Stimulated activated CD4-positive, alpha-beta T cell treated with anti-CD3 and anti-CD28 coated beads, Interleukin-1b, Interleukin-23, amount 100 ng/mL, for 1 hour (primary cell): ENCODE measurements at regions not wholly inside any gene's neighbourhood (a gene's known extent, or its start where the extent isn't known, plus 50 kb on each side); places are given as distances from the start of the nearest gene placed in this dataset.
"Not testable (repeated sequence)": the region's sequence is repeated elsewhere in the genome, so short reads cannot be mapped to it uniquely, and the experiment has no call there.

Experiments
- DNase-seq, 2 donors: peaks; one replicate each; pipeline ENCODE4 v3.0.0-alpha.2; 2020; ENCODE audit warnings: low read depth in 2 of 2

DNA sequence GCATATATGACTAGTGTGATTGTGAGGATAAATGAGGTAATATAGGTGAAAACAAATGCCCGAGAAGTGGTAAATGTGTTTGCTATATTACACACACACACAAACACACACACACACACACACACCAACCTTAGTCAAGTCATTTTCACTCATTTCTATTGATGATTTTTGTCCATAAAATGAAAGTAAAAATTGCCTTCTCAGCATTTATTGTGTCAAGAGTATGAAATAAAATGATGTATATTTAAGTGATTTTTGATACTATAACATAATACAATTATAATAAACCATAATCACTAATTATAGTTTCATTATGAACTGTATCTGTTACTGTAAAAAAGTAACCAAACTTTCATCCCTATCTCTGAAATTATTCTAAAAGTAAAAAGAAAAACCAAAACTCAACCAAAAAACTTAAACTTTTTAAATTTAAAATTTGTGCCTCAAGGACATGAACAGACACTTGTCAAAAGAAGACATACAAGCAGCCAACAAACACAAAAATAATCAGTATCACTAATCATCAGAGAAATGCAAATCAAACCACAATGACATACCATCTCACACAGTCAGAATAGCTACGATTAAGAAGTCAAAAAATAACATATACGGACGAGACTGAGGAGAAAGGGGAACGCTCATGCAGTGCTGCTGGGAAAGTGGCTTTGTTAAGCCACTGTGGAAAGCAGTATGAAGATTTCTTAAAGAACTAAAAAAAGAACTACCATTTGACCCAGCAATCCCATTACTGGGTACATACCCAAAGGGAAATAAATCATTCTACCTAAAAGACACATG lies 601.0 kb downstream of the TMA16 start:
- DNase-seq: no peak

DNA sequence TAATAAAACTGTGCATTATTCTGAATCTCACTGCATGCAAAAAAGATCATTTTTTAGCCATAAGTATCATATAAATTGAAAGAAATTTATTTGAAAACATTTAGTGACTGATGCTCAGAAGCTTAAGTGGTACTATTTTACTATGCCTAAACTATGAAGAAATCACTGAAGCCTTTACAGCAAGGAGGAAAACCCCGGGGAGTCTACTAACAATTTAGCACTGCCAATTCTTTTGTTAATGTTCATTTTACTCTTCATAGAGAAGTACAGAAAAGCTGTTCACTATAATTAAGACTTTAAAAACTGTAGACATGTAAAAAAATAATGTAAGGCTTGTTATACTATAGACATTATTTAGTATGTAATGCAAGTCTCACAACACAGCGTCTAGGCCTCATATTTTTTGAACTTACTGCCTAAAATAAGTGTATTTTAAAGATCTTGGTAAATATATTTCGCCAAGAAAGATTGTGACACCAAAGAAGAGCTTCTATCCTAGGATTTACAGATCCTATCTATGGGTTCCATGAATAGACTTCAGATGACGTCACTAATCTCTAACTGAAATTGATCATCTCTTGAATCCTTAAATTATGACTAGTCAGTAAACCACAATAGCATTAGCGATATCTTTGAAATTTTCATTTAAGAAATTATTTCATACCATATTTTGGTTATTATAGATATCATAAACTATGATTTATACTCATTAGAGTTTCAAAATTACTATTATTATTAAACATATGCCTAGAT lies 602.5 kb downstream of the TMA16 start:
- DNase-seq: no peak

DNA sequence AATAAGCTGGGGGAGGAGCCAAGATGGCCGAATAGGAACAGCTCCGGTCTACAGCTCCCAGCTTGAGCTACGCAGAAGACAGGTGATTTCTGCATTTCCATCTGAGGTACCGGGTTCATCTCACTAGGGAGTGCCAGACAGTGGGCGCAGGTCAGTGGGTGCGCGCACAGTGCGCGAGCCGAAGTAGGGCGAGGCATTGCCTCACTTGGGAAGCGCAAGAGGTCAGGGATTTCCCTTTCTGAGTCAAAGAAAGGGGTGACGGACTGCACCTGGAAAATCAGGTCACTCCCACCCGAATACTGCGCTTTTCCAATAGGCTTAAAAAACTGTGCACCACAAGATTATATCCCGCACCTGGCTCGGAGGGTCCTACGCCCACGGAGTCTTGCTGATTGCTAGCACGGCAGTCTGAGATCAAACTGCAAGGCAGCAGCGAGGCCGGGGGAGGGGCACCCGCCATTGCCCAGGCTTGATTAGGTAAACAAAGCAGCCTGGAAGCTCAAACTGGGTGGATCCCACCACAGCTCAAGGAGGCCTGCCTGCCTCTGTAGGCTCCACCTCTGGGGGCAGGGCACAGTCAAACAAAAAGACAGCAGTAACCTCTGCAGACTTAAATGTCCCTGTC lies 606.4 kb downstream of the TMA16 start:
- DNase-seq: not testable (repeated sequence)

DNA sequence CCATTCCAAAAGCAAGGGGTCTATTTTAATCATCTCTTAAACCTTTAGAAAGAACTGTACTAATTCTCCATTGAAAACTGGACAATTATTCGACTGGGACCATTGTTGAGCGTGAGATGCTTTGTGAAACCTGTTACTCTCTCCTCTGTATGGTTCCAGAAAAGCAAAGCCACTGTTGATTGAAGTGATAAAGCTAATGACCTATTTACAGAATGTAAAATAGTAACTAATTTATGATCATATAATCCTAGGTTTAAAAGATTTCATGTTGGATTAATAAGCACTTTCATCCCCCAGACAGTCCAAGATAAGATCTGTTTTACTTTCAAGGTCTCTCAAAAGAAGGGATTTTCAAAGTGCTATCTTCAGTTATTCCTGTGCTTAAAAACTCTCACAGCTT lies 614.5 kb downstream of the TMA16 start:
- DNase-seq: no peak

DNA sequence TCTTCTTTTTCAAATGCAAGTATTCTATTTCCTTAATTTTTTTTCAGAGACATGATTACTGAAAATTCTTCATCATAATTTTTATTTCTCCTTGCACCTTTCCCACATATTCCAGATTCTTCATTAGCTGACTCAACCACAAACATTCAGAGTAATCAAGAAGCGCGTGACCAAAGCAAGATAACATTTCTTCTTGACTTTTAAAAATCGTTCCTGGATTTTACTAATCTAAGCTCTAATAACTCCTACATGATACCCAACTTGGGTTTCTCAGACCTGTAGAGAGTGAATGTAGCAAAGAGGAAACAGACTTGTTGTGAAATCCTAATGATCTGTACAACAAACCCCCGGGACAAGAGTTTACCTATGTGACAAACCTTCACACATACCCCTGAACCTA lies 615.0 kb downstream of the TMA16 start:
- no peak for DNase-seq

DNA sequence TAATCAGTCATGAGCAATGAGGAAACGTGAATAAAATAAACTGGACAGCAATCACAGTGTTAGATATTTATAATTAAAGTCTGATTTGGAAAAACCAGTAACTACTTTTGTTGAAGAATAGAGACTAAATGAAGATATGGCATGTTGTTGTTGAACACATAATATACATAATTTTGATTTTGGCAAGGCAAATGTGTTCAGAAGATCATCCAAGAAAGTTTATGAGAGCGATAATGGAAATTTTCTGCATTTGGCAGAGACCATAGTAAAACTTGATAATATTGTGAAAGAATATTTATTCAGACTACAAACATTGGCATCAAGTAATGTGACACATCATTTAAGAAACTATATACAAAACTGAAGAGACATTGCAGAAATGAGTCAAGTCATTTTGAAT lies 620.7 kb downstream of the TMA16 start:
- no peak for DNase-seq

DNA sequence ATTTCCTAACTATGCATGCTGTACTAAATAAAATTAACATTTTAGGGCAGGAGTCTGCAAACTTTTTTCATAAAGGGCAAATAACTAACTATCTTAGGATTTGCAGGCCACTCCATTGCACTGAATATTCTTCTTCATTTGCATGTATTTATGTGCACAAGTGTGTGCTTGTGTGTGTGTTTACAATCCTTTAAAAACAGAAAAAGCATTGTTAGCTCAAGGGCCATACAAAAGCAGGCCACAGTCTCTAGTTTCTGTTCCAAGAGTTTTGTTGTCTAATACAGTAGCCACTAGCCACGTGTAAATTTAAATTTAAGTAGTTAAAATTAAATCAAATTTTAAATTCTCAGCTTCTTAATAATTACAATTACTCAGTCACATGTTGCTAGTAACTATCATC lies 621.8 kb downstream of the TMA16 start:
- DNase-seq: no peak

DNA sequence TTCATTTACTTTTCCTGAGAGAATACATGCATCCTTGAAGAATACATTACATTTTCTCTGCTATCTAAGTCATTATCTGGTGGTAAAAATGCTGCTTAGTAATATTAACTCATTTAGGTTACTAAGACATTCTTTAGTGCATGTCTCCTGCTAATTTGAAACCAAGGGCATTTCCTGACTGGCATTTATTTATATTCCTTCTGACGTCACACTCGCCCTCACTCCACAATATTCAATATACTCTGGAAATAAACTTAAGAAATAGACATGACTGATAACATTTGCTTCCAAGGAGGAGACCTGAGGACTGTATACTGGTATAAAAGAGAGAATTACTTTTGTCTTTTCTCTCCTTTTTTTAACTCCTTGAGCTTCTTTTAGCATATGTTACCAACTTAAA lies 619.5 kb upstream of the SMIM31 start:
- no peak for DNase-seq

DNA sequence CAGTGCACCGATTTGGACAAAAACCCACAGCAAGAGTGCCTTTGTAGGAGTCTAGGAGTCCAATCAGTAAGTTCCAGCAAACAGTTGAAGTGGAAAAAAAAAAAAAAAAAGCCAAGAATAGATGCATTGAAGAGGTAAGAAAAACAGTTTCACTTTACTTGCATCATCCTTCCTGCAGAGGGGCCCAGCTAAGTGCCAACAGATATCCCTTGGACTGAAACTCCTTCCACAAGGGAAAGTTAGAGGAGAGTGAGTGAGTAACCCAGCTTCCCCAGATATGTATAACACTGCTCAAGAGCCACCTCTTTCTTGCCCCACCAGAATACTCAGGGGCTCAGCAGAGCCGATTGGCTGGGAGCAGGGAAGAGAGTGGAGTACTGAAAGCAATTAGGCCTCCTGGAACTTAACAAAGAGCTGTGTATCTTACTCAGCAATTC lies 617.7 kb upstream of the SMIM31 start:
- DNase-seq: no peak

DNA sequence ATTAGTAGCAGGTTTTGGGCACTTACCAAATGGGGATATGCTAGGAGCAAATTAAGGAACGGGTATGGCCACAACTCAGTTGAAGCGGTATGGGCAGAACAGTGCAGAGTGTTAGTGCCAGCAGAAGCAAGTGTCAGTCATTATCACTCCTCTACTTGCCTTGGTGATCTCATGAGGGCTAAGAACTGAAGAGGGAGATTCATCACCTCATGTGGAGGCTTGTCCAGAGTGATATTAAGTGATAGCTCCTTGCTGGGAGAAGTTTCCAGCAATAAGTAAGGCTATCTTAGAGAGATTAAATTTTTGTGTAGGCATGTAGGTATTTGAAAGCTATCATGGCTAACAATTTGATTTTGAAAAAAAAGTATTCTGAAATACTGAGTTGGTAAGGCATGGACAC lies 615.4 kb upstream of the SMIM31 start:
- DNase-seq: no peak

DNA sequence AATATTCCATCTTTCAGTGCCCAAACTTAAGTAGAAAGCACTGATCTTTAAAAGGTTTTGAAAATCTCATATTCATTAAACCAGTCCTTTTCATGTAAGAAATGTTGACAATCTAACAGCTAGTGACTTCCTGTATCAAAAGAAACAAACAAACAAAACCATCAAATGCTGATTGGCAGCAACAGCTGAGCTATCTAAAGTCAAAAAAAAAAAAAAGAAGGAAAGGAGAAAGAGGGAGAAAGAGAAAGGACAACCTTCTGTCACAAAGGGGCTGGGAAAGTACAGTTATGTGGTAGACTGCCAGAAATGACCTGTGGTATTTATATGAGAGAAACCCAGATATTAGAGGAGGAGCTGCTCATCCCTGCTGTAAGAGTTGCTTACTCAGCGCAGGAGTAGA lies 614.6 kb upstream of the SMIM31 start:
- no peak for DNase-seq

DNA sequence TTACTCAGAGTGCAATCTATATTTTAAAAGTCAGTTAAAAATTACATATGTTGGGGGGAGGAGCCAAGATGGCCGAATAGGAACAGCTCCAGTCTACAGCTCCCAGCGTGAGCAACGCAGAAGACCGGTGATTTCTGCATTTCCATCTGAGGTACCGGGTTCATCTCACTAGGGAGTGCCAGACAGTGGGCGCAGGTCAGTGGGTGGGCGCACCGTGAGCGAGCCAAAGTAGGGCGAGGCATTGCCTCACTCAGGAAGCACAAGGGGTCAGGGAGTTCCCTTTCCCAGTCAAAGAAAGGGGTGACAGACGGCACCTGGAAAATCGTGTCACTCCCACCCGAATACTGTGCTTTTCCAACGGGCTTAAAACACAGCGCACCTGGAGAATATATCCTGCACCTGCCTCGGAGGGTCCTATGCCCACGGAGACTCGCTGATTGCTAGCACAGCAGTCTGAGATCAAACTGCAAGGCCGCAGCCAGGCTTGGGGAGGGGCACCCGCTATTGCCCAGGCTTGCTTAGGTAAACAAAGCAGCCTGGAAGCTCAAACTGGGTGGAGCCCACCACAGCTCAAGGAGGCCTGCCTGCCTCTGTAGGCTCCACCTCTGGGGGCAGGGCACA lies 612.1 kb upstream of the SMIM31 start:
- not testable (repeated sequence) for DNase-seq

DNA sequence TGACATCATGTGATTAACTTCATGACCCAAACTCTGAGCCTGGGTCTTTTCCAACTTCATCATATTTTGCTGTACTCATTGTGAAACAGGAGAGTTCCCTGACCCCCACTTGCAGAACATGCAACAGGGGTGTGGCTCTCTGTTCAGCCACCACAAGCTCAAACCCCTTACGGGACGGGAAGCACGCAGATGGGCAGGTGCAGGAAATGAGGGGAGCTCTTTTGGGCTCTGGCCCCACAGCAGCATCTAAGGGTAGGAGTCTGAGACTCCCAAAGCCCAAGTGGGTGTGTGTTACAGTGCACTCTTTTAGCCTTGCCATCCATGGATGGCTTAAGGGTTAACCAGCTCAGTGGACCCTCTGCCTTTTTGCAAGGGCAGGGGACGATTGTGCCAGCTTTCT lies 599.5 kb upstream of the SMIM31 start:
- no peak for DNase-seq

DNA sequence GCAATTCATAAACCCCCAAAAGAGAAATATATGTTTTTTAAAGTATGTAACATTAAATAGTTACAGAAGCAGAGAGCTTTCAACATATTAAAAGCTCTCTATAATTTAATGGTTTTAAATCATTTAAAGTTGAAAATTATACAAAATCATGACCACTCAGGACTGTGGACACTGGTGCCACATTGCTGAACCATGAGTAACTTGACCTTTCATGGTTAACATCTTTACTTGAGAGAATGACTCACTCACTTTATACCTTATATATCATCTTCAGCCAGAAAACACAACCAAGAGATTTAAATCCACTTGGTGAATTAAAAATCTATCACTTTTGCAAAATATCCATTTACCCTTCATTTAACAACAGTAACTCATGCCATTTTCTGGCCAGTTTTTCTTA lies 584.3 kb upstream of the SMIM31 start:
- DNase-seq: no peak

DNA sequence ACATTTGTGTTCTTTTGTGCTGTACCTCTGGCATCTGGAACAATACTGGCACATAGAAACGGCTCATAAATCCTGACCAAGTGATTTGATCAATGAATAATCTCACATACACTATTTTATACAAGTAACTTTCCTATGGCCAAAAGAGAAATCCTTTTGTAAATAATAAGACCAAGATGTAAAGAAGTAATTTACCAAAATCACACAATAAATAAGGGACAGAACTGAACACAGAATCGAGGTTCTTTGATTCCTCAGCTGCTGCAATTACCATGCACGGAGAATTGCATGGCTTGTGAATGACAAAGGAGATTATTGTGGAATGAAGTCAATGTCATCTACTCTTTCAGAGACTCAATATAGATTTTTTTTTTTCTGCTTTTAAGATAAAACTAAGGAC lies 576.8 kb upstream of the SMIM31 start:
- DNase-seq: no peak

DNA sequence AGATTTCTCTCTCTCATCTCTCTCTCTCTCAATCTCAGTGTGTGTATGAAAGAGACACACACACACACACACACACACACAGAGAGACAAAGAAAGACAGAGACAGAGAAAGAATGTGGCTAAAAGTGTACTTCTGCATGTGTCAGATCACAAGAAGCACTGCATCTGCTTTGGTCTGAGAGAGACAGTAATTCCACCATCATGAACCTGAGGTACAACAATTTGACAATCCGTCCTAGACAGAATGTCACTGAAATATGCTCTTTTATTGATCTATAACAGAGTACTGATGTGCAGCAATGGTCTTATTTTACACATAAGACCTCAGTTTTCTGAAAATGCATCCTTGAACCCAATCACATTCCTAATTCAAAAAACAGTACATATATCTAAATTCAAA lies 576.2 kb upstream of the SMIM31 start:
- DNase-seq: no peak

DNA sequence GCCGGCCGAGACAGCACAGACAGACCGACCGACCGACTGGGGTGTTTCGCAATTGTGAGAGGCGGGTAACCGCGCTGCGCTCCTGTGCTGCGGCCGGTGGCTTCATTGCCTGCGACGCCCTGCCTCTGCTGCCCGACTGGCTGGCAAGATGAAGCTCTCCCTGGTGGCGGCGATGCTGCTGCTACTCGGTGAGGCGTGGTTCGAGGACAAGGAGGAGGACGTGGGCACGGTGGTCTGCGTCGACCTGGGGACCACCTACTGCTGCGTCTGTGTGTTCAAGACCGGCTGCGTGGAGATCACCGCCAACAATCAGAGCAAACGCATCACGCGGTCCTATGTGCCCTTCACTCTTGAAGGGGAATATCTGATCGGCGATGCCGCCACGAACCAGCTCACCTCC lies 565.7 kb upstream of the SMIM31 start:
- no peak for DNase-seq

DNA sequence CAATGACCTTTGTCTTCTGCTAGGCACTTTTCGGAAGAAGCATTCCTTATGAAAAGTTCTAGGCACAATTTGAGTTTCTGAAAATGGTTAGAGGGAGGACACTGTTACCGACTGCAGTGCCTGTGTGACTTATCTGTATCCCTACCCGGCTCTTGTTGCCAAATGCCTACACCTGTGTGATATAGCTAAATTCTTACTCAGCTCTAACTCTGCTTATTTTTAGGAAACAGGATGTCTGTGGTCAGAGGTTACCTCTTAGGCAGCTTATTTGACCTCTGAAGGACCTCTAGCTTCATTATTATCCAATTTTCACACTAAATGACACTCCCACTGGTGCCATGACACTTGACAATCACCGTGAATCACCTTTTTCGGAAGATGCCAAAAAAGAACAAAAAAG lies 561.1 kb upstream of the SMIM31 start:
- DNase-seq: no peak

DNA sequence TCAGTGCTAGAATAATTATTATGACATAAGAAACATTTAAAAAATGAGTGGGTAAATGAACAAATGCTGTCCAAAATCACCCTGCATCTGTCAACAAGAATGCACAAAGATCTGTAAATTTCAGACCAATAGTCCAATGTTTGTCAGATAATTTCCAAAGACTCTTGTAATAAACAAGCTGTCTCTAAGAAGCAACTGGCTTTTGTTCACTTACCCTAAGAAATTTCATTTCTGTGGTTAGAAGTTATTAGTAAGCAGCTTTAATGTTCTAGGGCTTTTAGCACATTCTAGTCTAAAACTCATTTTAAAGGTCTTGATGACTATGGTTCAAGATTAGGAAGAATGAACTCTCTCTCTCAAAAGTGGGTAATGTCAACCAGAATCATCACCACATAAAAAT lies 560.3 kb upstream of the SMIM31 start:
- DNase-seq: no peak

DNA sequence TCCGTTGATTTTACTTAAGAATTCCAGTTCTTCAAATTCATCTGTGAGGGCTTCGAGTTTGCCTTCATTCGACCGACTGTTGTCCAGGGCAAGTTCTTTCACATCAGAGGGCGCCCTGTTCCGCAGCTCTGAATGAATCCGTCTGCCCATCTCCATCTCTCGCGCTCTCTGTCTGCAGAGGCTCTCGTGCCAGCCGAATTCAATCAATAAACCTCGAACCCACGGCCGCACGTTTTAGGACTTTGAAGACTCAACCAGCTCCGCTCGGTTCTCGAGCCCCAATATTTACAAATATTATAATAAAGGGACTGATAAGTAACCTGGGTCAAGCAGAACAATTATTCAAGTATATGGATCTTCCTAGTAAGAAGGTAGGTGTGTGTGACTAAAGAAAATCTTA lies 556.4 kb upstream of the SMIM31 start:
- DNase-seq: no peak

DNA sequence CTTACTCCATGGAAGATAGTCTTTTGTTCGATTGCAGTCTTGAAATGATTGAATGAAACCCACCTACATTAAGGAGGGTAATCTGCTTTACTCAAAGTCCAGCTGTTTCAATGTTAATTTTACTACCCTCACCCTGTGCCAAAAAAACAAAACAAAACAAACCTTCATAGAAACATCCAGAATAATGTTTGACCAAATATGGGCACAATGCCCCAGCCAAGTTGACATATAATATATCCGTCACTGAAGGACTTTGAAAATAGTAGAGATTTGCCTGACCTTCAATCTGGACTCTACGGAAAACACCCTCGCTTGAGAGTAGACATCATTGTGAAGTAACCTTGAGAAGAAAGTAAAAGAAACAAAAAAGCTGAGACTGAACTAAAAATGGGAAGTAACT lies 550.5 kb upstream of the SMIM31 start:
- DNase-seq: no peak

DNA sequence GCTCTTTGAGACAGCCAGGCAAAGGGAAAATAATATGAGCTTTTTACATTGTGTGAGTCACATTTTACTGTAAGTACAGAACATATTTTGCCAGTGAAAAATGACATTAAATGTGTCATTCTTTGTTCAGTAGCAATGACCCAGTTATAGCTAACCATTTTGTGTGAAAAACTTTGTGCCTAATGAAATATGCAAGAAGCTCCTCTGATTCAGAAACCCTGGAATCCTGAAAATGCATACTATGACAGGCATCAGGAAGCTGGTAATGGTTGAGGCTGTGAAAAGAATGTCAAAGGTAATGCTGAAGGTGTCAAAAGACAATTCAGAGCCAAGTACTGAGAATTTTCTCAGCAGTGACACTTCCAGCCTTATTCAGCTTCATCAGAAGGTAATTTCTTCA lies 549.5 kb upstream of the SMIM31 start:
- DNase-seq: no peak

DNA sequence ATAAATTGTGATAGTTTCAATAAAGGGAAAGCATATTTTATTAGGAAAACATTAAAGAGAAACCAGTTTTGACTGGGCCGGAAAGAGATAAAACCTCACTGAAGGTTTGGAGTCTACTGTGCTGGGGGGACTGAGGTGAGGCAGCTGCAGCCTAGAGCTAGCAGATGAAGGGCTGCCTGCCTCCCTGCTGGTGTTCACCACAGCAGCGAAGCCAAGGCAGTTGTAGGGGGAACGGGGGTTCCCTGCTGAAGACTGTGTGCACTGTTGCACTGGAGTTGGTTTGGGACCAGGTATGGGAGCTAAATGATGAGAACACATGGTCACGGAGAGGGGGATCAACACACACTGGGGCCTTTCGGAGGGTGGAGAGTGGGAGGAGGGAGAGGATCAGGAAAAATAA lies 546.5 kb upstream of the SMIM31 start:
- no peak for DNase-seq
